ENCODE measurements at regions not wholly inside any gene's neighbourhood (a gene's known extent, or its start where the extent isn't known, plus 50 kb on each side); places are given as distances from the start of the nearest gene placed in this dataset.

GRCh38 chr10:10307551-10307950, 710.1 kb upstream of the CELF2 start:
- no peak for DNase-seq (ENCODE audit: low read depth, low spot score)
- no peaks in the 10 kb centered on the region for H4K20me1 ChIP-seq (ENCODE audit: control insufficient read depth, insufficient read depth)
- 18% methylated on average over 3 of the region's 3 CpGs for WGBS (ENCODE audit: insufficient coverage, insufficient replicate concordance, low lambda C conversion rate, missing lambda C conversion rate)
- ChIA-PET RAD21 (ENCODE audit: unreplicated experiment) (no interaction called here), SMC1A (ENCODE audit: uncharacterized antibody, unreplicated experiment) (no interaction called here), POLR2A (no interaction called here), CTCF (no interaction called here)
- H3K4me1 ChIP-seq (ENCODE audit: control insufficient read depth, insufficient read depth, low read length), result no peaks in the 10 kb centered on the region
- ATAC-seq, result no peak
- H3K4me2 ChIP-seq (ENCODE audit: control insufficient read depth, insufficient read depth), result no peak overlapping the region
- TF ChIP-seq PRDM15 (CRISPR knock-in tag; IDR thresholded peaks at IDR 0.05) (no peak), NRF1 (conservative IDR thresholded peaks at IDR 0.05; ENCODE audit: low read depth, low read length) (no peak), POLR2AphosphoS2 (IDR thresholded peaks at IDR 0.05; ENCODE audit: low read depth, low read length) (no peak)
- H3K4me3 ChIP-seq, result no peak overlapping the region
- in situ Hi-C loops (cut with MboI), result no loop called here
- no peak overlapping the region for H3K27ac ChIP-seq (ENCODE audit: control insufficient read depth, insufficient read depth)
- H2AFZ ChIP-seq (ENCODE audit: control insufficient read depth, low read depth, low read length), result no peak overlapping the region
- no peak overlapping the region for H3K9ac ChIP-seq (ENCODE audit: control insufficient read depth, insufficient read depth, low read length)
- intact Hi-C loops (cut with micrococcal nuclease; ENCODE audit: unreplicated experiment), result no loop called here
- no peak for FAIRE-seq
- no peaks in the 10 kb centered on the region for H3K9me3 ChIP-seq (replicated peaks; ENCODE audit: control insufficient read depth, insufficient read depth, low read length)
- no peaks in the 10 kb centered on the region for H3K36me3 ChIP-seq (ENCODE audit: control insufficient read depth in 2 of 2, insufficient read depth in 2 of 2, low read length in 1 of 2)
- BruUV-seq (replicated peaks), result no TSS peak
- no peaks in the 10 kb centered on the region for H3K27me3 ChIP-seq (replicated peaks in 1 of 2; ENCODE audit: control insufficient read depth in 2 of 2, insufficient read depth in 2 of 2, low read length in 1 of 2)
- H3K79me2 ChIP-seq (ENCODE audit: control insufficient read depth, insufficient read depth, low read length), result no peaks in the 10 kb centered on the region

- Histone ChIP-seq H3K4me2 (ENCODE audit: control insufficient read depth, insufficient read depth) (no peak overlapping the region), H3K4me1 (ENCODE audit: control insufficient read depth, insufficient read depth, low read length) (no peaks in the 10 kb centered on the region), H3K27me3 (replicated peaks in 1 of 2; ENCODE audit: control insufficient read depth in 2 of 2, insufficient read depth in 2 of 2, low read length in 1 of 2) (no peaks in the 10 kb centered on the region), H3K36me3 (ENCODE audit: control insufficient read depth in 2 of 2, insufficient read depth in 2 of 2, low read length in 1 of 2) (no peaks in the 10 kb centered on the region), H3K9me3 (replicated peaks; ENCODE audit: control insufficient read depth, insufficient read depth, low read length) (no peaks in the 10 kb centered on the region), H4K20me1 (ENCODE audit: control insufficient read depth, insufficient read depth) (no peaks in the 10 kb centered on the region), H3K9ac (ENCODE audit: control insufficient read depth, insufficient read depth, low read length) (no peak overlapping the region), H3K27ac (ENCODE audit: control insufficient read depth, insufficient read depth) (no peak overlapping the region), H3K79me2 (ENCODE audit: control insufficient read depth, insufficient read depth, low read length) (no peaks in the 10 kb centered on the region), H3K4me3 (no peak overlapping the region), H2AFZ (ENCODE audit: control insufficient read depth, low read depth, low read length) (no peak overlapping the region; the same call in 1 of the 2 replicates)
- no peak for ATAC-seq
- ChIA-PET SMC1A (ENCODE audit: uncharacterized antibody, unreplicated experiment) (no interaction called here), POLR2A (interaction anchor here (0.7 kb wide), 1 partner anchor 48 kb away, joined by 3 read pairs; no protein-coding TSS in a partner anchor), CTCF (interaction anchor here (1.3 kb wide), 1 partner anchor 47 kb away, joined by 3 read pairs; no protein-coding TSS in a partner anchor), RAD21 (ENCODE audit: unreplicated experiment) (no interaction called here)
- no TSS peak for BruUV-seq (replicated peaks)
- WGBS (ENCODE audit: insufficient coverage, insufficient replicate concordance, low lambda C conversion rate, missing lambda C conversion rate), result 0% methylated on average over 1 of the region's 1 CpG
- intact Hi-C loops (cut with micrococcal nuclease; ENCODE audit: unreplicated experiment), result no loop called here
- DNase-seq (ENCODE audit: low read depth, low spot score), result no peak
- in situ Hi-C loops (cut with MboI), result no loop called here
- no peak for FAIRE-seq
- TF ChIP-seq BCL3 (IDR thresholded peaks at IDR 0.05; ENCODE audit: borderline replicate concordance, insufficient read depth, low read depth, low read length, poor library complexity, severe bottlenecking), result no peak
- TF ChIP-seq PML (IDR thresholded peaks at IDR 0.05; ENCODE audit: low read length), result no peak
- TF ChIP-seq, protein P1, sequence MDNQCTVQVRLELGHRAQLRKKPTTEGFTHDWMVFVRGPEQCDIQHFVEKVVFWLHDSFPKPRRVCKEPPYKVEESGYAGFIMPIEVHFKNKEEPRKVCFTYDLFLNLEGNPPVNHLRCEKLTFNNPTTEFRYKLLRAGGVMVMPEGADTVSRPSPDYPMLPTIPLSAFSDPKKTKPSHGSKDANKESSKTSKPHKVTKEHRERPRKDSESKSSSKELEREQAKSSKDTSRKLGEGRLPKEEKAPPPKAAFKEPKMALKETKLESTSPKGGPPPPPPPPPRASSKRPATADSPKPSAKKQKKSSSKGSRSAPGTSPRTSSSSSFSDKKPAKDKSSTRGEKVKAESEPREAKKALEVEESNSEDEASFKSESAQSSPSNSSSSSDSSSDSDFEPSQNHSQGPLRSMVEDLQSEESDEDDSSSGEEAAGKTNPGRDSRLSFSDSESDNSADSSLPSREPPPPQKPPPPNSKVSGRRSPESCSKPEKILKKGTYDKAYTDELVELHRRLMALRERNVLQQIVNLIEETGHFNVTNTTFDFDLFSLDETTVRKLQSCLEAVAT (IDR thresholded peaks at IDR 0.05), result no peak
- TF ChIP-seq SUZ12 (IDR thresholded peaks at IDR 0.05; ENCODE audit: unreplicated experiment), result no peak
- no peak for TF ChIP-seq BRCA1 (IDR thresholded peaks at IDR 0.05; ENCODE audit: low read depth, low read length)
- no peak for TF ChIP-seq ZNF274 (IDR thresholded peaks at IDR 0.05; ENCODE audit: insufficient read depth, insufficient read length)
- no peak for TF ChIP-seq IKZF1 (conservative IDR thresholded peaks at IDR 0.05)
- no peak for TF ChIP-seq MEF2A (IDR thresholded peaks at IDR 0.05; ENCODE audit: insufficient read depth, low read depth, low read length)
- TF ChIP-seq CHD2 (IDR thresholded peaks at IDR 0.05; ENCODE audit: borderline replicate concordance, low read depth, low read length), result no peak
Observed at GRCh38 chr10:10310498-10310897, 707.2 kb upstream of the CELF2 start.
